ENCODE measurements at regions not wholly inside any gene's neighbourhood (a gene's known extent, or its start where the extent isn't known, plus 50 kb on each side); places are given as distances from the start of the nearest gene placed in this dataset.

GRCh38 chr4:179017581-179017980 lies 1575.3 kb upstream of the AGA start:
- no peak overlapping the region for H3K4me3 ChIP-seq (ENCODE audit: low read length)
- no peak for TF ChIP-seq CTCF (conservative IDR thresholded peaks at IDR 0.05; ENCODE audit: low read depth, low read length)
- DNase-seq (ENCODE audit: low read depth) = no peak

- no peak for DNase-seq (ENCODE audit: low read depth)
- no peak overlapping the region for H3K4me3 ChIP-seq (ENCODE audit: low read length)
- TF ChIP-seq CTCF (conservative IDR thresholded peaks at IDR 0.05; ENCODE audit: low read depth, low read length) = no peak
Observed at GRCh38 chr4:179027569-179027968, 1585.3 kb upstream of the AGA start.

- no peak overlapping the region for H3K4me3 ChIP-seq (ENCODE audit: low read length)
- DNase-seq (ENCODE audit: low read depth) = no peak
- TF ChIP-seq CTCF (conservative IDR thresholded peaks at IDR 0.05; ENCODE audit: low read depth, low read length) = no peak
Observed at GRCh38 chr4:179028321-179028720, 1586.1 kb upstream of the AGA start.

- no peak for DNase-seq (ENCODE audit: low read depth)
- H3K4me3 ChIP-seq (ENCODE audit: low read length) = no peak overlapping the region
- no peak for TF ChIP-seq CTCF (conservative IDR thresholded peaks at IDR 0.05; ENCODE audit: low read depth, low read length)
Observed at GRCh38 chr4:179029683-179030082, 1587.4 kb upstream of the AGA start.

- no peak overlapping the region for H3K4me3 ChIP-seq (ENCODE audit: low read length)
- TF ChIP-seq CTCF (conservative IDR thresholded peaks at IDR 0.05; ENCODE audit: low read depth, low read length) = no peak
- no peak for DNase-seq (ENCODE audit: low read depth)
Observed at GRCh38 chr4:179040259-179040658, 1598.0 kb upstream of the AGA start.

GRCh38 chr4:179048839-179049453 lies 1606.7 kb upstream of the AGA start:
- H3K4me3 ChIP-seq (ENCODE audit: low read length) = no peak overlapping the region
- no peak for DNase-seq (ENCODE audit: low read depth)
- no peak for TF ChIP-seq CTCF (conservative IDR thresholded peaks at IDR 0.05; ENCODE audit: low read depth, low read length)

- DNase-seq (ENCODE audit: low read depth) = no peak
- no peak for TF ChIP-seq CTCF (conservative IDR thresholded peaks at IDR 0.05; ENCODE audit: low read depth, low read length)
- no peak overlapping the region for H3K4me3 ChIP-seq (ENCODE audit: low read length)
Observed at GRCh38 chr4:179051206-179051605, 1609.0 kb upstream of the AGA start.

Data from retinal pigment epithelial cell (primary cell).